Left ventricle myocardium inferior (tissue), 1 donor: ENCODE measurements at regions not wholly inside any gene's neighbourhood (a gene's known extent, or its start where the extent isn't known, plus 50 kb on each side); places are given as distances from the start of the nearest gene placed in this dataset.

Experiments
- DNase-seq: peaks from one replicate; pipeline ENCODE4 v3.0.0-alpha.2; 2020
- H3K27ac ChIP-seq: fragments of 200-600 bp; replicated peaks from 2 replicates; pipeline ENCODE4 v1.8.0; 2021
- H3K27me3 ChIP-seq: fragments of 200-600 bp; 2 replicates; pipeline ENCODE4 v1.8.0; 2021; ENCODE audit warnings: low read depth
- H3K36me3 ChIP-seq: fragments of 200-600 bp; 2 replicates; pipeline ENCODE4 v1.8.0; 2021
- H3K4me1 ChIP-seq: fragments of 200-600 bp; 2 replicates; pipeline ENCODE4 v1.8.0; 2021
- H3K4me3 ChIP-seq: fragments of 200-600 bp; 2 replicates; pipeline ENCODE4 v1.8.0; 2021; ENCODE audit warnings: mild to moderate bottlenecking, moderate library complexity
- H3K9me3 ChIP-seq: fragments of 200-600 bp; replicated peaks from 2 replicates; pipeline ENCODE4 v1.8.0; 2021
- intact Hi-C: fragments of 100-400 bp; cut with micrococcal nuclease; formaldehyde crosslinking; loops from one replicate; pipeline ENCODE4 v1.11.0; 2022
- TF ChIP-seq, protein P1 (sequence below): fragments of 200-600 bp; IDR thresholded peaks from 2 replicates; pipeline ENCODE4 v1.8.0; 2021; ENCODE audit warnings: antibody characterized with exemption, mild to moderate bottlenecking, borderline replicate concordance
- donor health status: DM: no; HTN: yes; CAD: no; lungs with severe emphysema.

DNA sequence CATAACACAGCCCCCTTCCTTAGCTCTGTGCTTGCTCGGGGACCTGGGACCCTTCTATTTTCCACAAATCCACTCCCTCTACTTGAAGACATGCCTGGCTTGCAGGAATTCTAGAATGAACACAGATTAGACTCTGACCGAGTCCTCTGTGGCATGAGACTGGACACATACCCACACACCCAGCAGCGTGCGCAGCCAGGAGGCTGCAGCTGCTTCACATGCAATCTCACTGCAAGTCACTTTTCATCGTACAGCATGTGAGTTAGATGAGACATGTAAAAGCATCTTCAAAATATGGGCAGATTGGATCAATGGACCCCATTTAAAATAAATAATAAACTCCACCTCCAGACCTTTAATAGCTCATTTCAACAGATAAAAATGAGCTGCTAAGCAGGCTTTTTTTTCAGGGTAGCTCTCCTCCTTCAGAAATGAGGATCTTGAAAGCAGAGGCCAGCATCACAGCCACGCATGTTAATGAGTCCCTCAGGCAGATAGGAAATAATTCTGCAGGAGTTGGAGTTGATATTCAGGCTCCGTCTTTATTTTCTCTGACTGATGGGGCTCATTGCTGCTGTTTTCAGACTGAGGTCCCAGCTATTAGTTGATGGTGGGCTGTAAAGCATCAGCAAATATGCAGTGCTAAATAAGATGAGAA lies 215.1 kb upstream of the GGTLC1 start:
- Histone ChIP-seq H3K27me3 (peaks cover 45% of the 10 kb centered on the region), H3K4me3 (no peak overlapping the region), H3K9me3 (no peaks in the 10 kb centered on the region), H3K27ac (no peak overlapping the region), H3K4me1 (no peaks in the 10 kb centered on the region), H3K36me3 (no peaks in the 10 kb centered on the region)
- no peak for DNase-seq
- TF ChIP-seq, protein P1, sequence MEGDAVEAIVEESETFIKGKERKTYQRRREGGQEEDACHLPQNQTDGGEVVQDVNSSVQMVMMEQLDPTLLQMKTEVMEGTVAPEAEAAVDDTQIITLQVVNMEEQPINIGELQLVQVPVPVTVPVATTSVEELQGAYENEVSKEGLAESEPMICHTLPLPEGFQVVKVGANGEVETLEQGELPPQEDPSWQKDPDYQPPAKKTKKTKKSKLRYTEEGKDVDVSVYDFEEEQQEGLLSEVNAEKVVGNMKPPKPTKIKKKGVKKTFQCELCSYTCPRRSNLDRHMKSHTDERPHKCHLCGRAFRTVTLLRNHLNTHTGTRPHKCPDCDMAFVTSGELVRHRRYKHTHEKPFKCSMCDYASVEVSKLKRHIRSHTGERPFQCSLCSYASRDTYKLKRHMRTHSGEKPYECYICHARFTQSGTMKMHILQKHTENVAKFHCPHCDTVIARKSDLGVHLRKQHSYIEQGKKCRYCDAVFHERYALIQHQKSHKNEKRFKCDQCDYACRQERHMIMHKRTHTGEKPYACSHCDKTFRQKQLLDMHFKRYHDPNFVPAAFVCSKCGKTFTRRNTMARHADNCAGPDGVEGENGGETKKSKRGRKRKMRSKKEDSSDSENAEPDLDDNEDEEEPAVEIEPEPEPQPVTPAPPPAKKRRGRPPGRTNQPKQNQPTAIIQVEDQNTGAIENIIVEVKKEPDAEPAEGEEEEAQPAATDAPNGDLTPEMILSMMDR, result no peak
- intact Hi-C loops, result no loop called here

DNA sequence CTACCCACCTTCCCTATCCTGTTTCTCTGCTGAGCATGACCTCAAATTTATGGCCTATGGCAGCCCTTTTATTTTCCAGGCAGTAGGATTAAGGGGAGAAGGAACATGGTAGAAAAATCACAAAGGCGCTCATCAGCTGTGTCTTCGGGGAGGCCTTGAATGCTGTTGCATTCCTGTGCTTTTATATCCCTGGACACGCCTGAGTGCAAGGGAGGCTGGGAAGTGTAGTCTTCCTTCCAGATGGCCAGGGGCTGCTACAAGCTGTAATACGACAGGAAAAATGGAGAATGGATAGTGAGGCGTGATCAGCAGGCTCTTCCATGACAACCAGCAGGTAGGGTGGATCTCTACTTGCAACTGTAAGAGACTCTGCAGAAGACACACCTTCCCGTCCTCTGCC lies 210.9 kb upstream of the GGTLC1 start:
- TF ChIP-seq, protein P1, result no peak
- DNase-seq, result no peak
- H3K9me3 ChIP-seq, result no peaks in the 10 kb centered on the region
- no peaks in the 10 kb centered on the region for H3K36me3 ChIP-seq
- peaks cover 51% of the 10 kb centered on the region for H3K27me3 ChIP-seq
- no peak overlapping the region for H3K27ac ChIP-seq
- H3K4me3 ChIP-seq, result no peak overlapping the region
- H3K4me1 ChIP-seq, result no peaks in the 10 kb centered on the region
- intact Hi-C loops, result no loop called here

DNA sequence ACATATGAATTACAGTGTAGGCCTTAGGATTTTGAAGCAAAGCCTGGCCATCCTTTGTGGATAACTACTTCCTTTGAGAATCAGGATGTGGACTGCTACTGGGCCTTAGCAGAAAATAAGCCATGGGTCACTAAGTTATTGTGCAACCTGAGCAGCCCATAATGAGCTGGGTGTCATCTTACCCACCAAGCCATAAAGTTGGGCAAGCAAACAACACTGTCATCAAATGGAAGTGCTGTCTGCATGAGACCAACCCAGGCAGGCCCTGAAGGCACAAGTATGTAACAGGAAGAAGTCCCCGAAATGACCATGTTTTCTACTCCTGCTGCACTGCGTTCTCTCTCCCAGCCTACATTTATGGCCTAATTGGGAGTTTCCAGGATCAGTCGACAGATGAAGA lies 205.6 kb upstream of the GGTLC1 start:
- Histone ChIP-seq H3K4me1 (no peaks in the 10 kb centered on the region), H3K27me3 (peaks cover 10% of the 10 kb centered on the region), H3K27ac (no peak overlapping the region), H3K4me3 (no peak overlapping the region), H3K9me3 (peaks cover 19% of the 10 kb centered on the region), H3K36me3 (no peaks in the 10 kb centered on the region)
- TF ChIP-seq, protein P1, result no peak
- intact Hi-C loops, result no loop called here
- no peak for DNase-seq

DNA sequence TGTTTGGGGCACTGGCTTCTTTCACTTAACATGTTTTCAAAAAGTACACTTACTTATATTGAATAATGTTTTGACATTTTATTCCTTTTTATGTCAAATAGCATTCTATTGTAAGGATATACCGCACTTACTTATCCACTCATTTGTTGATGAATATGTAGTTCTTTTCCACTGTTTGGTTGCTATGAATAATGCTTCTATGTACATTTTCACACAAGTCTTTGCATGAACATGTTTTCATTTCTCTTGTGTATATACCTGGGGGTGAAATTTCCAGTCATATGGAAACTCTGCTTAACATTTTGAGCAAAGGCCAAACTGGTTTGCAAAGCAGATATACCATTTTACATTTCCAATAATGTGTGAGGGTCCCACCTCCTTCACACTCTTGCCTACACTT lies 202.3 kb upstream of the GGTLC1 start:
- DNase-seq, result no peak
- H3K4me1 ChIP-seq, result no peaks in the 10 kb centered on the region
- H3K27ac ChIP-seq, result no peak overlapping the region
- H3K9me3 ChIP-seq, result peaks cover 25% of the 10 kb centered on the region
- no peaks in the 10 kb centered on the region for H3K27me3 ChIP-seq
- TF ChIP-seq, protein P1, result no peak
- H3K36me3 ChIP-seq, result no peaks in the 10 kb centered on the region
- intact Hi-C loops, result no loop called here
- H3K4me3 ChIP-seq, result no peak overlapping the region

DNA sequence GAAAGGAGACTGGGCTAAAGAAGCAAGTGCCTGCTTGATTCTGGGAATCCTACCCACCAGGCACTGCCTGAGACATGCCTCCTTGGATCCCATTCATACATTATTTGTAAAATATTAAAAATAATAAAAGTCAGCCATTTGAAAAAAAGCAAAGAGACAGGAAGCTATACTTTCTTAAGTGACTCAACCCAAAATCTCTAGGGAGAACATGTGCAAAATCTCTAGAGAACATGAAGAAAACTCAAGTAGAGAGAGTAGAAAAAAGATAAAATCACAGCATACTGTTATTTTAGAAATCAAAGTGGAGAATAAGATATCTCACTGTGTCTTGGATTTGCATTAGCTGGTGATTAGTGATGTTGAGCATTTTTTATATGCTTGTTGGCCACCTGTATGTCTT lies 197.2 kb upstream of the GGTLC1 start:
- Histone ChIP-seq H3K27ac (no peak overlapping the region), H3K4me3 (no peak overlapping the region), H3K27me3 (peaks cover 7% of the 10 kb centered on the region), H3K9me3 (peaks cover 22% of the 10 kb centered on the region), H3K36me3 (no peaks in the 10 kb centered on the region), H3K4me1 (no peaks in the 10 kb centered on the region)
- DNase-seq, result no peak
- intact Hi-C loops, result no loop called here
- TF ChIP-seq, protein P1, result no peak
